ENCODE measurements at regions not wholly inside any gene's neighbourhood (a gene's known extent, or its start where the extent isn't known, plus 50 kb on each side); places are given as distances from the start of the nearest gene placed in this dataset.

DNA sequence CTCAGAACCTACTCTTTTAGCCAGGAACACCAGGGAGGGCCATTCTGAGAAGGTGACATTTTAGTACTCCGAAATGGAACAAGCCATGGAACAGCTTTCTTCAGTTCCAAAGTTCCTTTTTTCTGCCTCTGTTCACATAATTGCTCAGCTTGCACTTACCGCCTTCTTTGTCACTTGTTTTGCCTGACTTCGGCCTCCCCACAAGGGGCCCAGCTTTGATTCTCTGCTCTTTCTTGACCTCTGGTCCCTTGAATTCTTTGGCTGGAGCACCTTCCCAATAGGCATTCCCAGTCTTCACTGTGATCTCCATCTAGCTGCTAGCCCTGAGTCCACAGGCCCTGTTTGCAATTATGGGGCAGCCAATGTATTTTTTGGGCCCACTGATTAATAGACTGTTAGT, 51.4 kb upstream of the SLC7A14 start:
- TF ChIP-seq, protein P1, sequence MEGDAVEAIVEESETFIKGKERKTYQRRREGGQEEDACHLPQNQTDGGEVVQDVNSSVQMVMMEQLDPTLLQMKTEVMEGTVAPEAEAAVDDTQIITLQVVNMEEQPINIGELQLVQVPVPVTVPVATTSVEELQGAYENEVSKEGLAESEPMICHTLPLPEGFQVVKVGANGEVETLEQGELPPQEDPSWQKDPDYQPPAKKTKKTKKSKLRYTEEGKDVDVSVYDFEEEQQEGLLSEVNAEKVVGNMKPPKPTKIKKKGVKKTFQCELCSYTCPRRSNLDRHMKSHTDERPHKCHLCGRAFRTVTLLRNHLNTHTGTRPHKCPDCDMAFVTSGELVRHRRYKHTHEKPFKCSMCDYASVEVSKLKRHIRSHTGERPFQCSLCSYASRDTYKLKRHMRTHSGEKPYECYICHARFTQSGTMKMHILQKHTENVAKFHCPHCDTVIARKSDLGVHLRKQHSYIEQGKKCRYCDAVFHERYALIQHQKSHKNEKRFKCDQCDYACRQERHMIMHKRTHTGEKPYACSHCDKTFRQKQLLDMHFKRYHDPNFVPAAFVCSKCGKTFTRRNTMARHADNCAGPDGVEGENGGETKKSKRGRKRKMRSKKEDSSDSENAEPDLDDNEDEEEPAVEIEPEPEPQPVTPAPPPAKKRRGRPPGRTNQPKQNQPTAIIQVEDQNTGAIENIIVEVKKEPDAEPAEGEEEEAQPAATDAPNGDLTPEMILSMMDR (IDR thresholded peaks at IDR 0.05; ENCODE audit: low read length, missing control alignments), result no peak
- no peak overlapping the region for H3K4me3 ChIP-seq (replicated peaks; ENCODE audit: low read depth, low read length)
- DNase-seq (ENCODE audit: low read depth), result no peak

DNA sequence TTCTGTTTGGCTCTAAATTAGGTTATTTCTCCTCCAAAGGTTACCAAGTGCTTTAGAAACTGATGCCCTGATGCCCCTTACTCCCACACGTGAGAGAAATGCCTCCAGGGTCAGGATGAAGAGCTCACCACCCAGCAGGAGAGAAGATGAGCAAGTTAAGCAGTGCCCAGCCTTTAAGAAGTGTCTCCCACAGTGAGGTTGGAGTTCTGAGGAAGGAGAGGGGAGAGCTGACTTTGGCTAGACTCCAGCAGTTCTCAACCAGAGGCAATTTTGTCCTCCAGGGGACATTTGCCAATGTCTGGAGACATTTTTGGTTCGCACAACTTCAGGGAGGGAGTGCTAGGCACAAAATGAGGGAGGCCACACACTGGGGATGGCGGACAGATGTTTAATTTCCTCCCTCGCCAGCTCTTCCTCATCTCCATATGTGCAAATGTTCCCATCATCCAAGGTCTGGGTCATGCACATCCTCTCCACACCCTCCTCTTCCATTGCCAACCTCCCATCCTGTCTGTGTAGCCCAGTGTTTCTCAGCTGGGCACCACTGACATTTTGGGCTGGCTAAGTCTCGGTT, 50.6 kb upstream of the SLC7A14 start:
- H3K4me3 ChIP-seq (replicated peaks; ENCODE audit: low read depth, low read length), result no peak overlapping the region
- TF ChIP-seq, protein P1 (IDR thresholded peaks at IDR 0.05; ENCODE audit: low read length, missing control alignments), result no peak
- no peak for DNase-seq (ENCODE audit: low read depth)
